GM12892 (cell line): ENCODE measurements at regions not wholly inside any gene's neighbourhood (a gene's known extent, or its start where the extent isn't known, plus 50 kb on each side); places are given as distances from the start of the nearest gene placed in this dataset.

Experiments used
- POLR2A ChIP-seq: IDR thresholded peaks from 2 replicates; pipeline ENCODE4 v1.6.1; 2011; ENCODE audit warnings: low read depth, low read length, control low read depth
- POLR2AphosphoS5 ChIP-seq: IDR thresholded peaks from 2 replicates; pipeline ENCODE4 v1.6.1; 2011; ENCODE audit warnings: low read depth, low read length, control low read depth
- TAF1 ChIP-seq: IDR thresholded peaks from 2 replicates; pipeline ENCODE4 v1.6.1; 2011; ENCODE audit warnings: low read depth, mild to moderate bottlenecking, control low read depth, low read length, borderline replicate concordance

DNA sequence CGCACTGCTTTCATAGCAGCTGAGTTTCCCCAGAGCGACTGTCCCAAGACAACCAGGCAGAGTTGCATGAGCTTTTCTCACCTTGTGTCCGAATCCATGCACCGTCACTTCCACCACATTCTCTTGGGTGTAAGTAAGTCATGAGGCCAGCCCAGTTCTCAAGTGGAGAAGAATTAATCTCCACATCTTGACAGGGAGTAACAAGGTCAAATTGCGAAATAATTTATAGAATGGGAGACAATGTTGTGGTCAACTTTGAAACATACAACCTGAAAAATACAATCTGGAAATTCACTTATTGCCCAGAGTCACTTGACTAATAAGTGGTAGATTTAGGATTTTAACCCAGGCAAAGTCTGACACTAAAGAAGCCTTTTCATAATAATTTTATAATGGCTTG lies 123.7 kb downstream of the UFM1 start:
- TF ChIP-seq POLR2AphosphoS5: no peak
- TF ChIP-seq POLR2A: no peak
- no peak for TF ChIP-seq TAF1
